ENCODE measurements at regions not wholly inside any gene's neighbourhood (a gene's known extent, or its start where the extent isn't known, plus 50 kb on each side); places are given as distances from the start of the nearest gene placed in this dataset.

DNA sequence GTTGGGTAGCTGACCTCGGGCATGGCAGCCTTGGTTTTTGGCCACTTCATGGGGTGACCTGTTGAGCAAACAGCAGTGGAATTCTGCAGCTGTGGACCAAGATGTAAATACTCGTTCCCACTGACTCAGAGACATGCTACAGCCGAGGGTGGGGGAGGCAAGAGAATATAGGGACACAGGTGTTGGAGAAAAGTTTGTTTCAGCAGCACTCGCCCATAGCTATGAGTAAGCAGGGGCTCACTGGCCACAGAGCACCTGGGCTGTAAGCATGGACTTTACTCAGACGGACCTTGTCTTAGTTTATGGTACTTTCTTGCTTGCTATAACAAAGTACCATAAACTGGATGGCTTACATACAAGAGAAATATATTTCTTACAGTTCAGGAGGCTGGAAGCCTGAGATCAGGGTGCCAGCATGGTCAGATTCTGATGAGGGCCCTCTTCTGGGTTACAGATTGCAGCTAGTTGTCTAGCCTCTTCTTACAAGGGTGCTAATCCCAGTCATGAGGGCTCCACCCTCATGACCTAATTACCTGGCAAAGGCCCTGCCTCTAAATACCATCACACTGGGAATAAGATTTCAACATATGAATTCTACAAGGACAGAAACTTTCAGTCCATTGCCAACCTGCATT, 437.2 kb upstream of the DAB1 start:
- intact Hi-C loops (cut with micrococcal nuclease; ENCODE audit: unreplicated experiment) (no loop called here), in situ Hi-C loops (cut with MboI) (no loop called here)
- TF ChIP-seq, protein P1, sequence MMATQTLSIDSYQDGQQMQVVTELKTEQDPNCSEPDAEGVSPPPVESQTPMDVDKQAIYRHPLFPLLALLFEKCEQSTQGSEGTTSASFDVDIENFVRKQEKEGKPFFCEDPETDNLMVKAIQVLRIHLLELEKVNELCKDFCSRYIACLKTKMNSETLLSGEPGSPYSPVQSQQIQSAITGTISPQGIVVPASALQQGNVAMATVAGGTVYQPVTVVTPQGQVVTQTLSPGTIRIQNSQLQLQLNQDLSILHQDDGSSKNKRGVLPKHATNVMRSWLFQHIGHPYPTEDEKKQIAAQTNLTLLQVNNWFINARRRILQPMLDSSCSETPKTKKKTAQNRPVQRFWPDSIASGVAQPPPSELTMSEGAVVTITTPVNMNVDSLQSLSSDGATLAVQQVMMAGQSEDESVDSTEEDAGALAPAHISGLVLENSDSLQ (IDR thresholded peaks at IDR 0.05), result no peak
- RAD21 ChIA-PET (ENCODE audit: unreplicated experiment), result no interaction called here
- Histone ChIP-seq H2AFZ (ENCODE audit: control insufficient read depth, low read depth, low read length) (no peak overlapping the region), H3K27ac (ENCODE audit: control insufficient read depth, insufficient read depth) (no peak overlapping the region), H3K27me3 (replicated peaks in 1 of 2; ENCODE audit: control insufficient read depth in 2 of 2, insufficient read depth in 2 of 2, low read length in 1 of 2) (no peaks in the 10 kb centered on the region), H3K4me2 (ENCODE audit: control insufficient read depth, insufficient read depth) (no peak overlapping the region), H3K4me1 (ENCODE audit: control insufficient read depth, insufficient read depth, low read length) (no peaks in the 10 kb centered on the region), H4K20me1 (ENCODE audit: control insufficient read depth, insufficient read depth) (no peaks in the 10 kb centered on the region), H3K9ac (ENCODE audit: control insufficient read depth, insufficient read depth, low read length) (no peak overlapping the region), H3K9me3 (replicated peaks; ENCODE audit: control insufficient read depth, insufficient read depth, low read length) (no peaks in the 10 kb centered on the region), H3K36me3 (ENCODE audit: control insufficient read depth in 2 of 2, insufficient read depth in 2 of 2, low read length in 1 of 2) (no peaks in the 10 kb centered on the region), H3K79me2 (ENCODE audit: control insufficient read depth, insufficient read depth, low read length) (no peaks in the 10 kb centered on the region), H3K4me3 (no peak overlapping the region)
- WGBS (ENCODE audit: insufficient coverage, insufficient replicate concordance, low lambda C conversion rate, missing lambda C conversion rate), result 1% methylated on average over 5 of the region's 5 CpGs
- no TSS peak for BruUV-seq (replicated peaks)
- SMC1A ChIA-PET (ENCODE audit: uncharacterized antibody, unreplicated experiment), result no interaction called here
- DNase-seq (ENCODE audit: low read depth, low spot score), result no peak
- no peak for FAIRE-seq
- CTCF ChIA-PET, result no interaction called here
- POLR2A ChIA-PET, result no interaction called here
- no peak for ATAC-seq

DNA sequence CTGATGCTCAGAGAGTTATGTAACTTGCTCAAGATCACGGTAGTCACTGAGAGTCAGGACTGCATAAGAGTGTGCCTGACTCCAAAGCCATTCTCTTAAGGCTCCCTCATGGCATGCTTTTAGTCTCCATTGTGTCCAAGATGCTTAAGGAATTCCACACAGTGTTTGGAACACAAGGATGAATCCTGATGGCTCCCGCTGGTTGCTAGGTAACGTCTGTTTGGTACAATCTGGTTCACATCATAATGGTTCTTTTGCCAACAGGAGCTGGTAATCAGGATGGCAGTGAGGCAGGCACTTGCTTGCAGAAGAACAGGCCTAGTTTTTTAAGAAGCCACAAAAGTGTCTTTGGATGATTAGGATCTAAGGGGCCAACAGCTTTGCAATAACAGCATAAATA, 436.5 kb upstream of the DAB1 start:
- Histone ChIP-seq H3K4me2 (ENCODE audit: control insufficient read depth, insufficient read depth) (no peak overlapping the region), H3K79me2 (ENCODE audit: control insufficient read depth, insufficient read depth, low read length) (no peaks in the 10 kb centered on the region), H3K4me3 (no peak overlapping the region), H3K4me1 (ENCODE audit: control insufficient read depth, insufficient read depth, low read length) (no peaks in the 10 kb centered on the region), H2AFZ (ENCODE audit: control insufficient read depth, low read depth, low read length) (no peak overlapping the region), H3K27ac (ENCODE audit: control insufficient read depth, insufficient read depth) (no peak overlapping the region), H3K9ac (ENCODE audit: control insufficient read depth, insufficient read depth, low read length) (no peak overlapping the region), H4K20me1 (ENCODE audit: control insufficient read depth, insufficient read depth) (no peaks in the 10 kb centered on the region), H3K27me3 (replicated peaks in 1 of 2; ENCODE audit: control insufficient read depth in 2 of 2, insufficient read depth in 2 of 2, low read length in 1 of 2) (no peaks in the 10 kb centered on the region), H3K9me3 (replicated peaks; ENCODE audit: control insufficient read depth, insufficient read depth, low read length) (no peaks in the 10 kb centered on the region), H3K36me3 (ENCODE audit: control insufficient read depth in 2 of 2, insufficient read depth in 2 of 2, low read length in 1 of 2) (no peaks in the 10 kb centered on the region)
- BruUV-seq (replicated peaks), result no TSS peak
- ChIA-PET RAD21 (ENCODE audit: unreplicated experiment) (no interaction called here), SMC1A (ENCODE audit: uncharacterized antibody, unreplicated experiment) (no interaction called here), CTCF (no interaction called here), POLR2A (no interaction called here)
- no peak for FAIRE-seq
- TF ChIP-seq, protein P2, sequence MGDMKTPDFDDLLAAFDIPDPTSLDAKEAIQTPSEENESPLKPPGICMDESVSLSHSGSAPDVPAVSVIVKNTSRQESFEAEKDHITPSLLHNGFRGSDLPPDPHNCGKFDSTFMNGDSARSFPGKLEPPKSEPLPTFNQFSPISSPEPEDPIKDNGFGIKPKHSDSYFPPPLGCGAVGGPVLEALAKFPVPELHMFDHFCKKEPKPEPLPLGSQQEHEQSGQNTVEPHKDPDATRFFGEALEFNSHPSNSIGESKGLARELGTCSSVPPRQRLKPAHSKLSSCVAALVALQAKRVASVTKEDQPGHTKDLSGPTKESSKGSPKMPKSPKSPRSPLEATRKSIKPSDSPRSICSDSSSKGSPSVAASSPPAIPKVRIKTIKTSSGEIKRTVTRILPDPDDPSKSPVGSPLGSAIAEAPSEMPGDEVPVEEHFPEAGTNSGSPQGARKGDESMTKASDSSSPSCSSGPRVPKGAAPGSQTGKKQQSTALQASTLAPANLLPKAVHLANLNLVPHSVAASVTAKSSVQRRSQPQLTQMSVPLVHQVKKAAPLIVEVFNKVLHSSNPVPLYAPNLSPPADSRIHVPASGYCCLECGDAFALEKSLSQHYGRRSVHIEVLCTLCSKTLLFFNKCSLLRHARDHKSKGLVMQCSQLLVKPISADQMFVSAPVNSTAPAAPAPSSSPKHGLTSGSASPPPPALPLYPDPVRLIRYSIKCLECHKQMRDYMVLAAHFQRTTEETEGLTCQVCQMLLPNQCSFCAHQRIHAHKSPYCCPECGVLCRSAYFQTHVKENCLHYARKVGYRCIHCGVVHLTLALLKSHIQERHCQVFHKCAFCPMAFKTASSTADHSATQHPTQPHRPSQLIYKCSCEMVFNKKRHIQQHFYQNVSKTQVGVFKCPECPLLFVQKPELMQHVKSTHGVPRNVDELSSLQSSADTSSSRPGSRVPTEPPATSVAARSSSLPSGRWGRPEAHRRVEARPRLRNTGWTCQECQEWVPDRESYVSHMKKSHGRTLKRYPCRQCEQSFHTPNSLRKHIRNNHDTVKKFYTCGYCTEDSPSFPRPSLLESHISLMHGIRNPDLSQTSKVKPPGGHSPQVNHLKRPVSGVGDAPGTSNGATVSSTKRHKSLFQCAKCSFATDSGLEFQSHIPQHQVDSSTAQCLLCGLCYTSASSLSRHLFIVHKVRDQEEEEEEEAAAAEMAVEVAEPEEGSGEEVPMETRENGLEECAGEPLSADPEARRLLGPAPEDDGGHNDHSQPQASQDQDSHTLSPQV (IDR thresholded peaks at IDR 0.05), result no peak
- TF ChIP-seq, protein P3, sequence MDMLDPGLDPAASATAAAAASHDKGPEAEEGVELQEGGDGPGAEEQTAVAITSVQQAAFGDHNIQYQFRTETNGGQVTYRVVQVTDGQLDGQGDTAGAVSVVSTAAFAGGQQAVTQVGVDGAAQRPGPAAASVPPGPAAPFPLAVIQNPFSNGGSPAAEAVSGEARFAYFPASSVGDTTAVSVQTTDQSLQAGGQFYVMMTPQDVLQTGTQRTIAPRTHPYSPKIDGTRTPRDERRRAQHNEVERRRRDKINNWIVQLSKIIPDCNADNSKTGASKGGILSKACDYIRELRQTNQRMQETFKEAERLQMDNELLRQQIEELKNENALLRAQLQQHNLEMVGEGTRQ (IDR thresholded peaks at IDR 0.05; ENCODE audit: borderline replicate concordance, low read depth, low read length), result no peak
- TF ChIP-seq BHLHE40 (IDR thresholded peaks at IDR 0.05; ENCODE audit: borderline replicate concordance in 1 of 2, low read depth in 2 of 2, low read length in 1 of 2) (no peak), NFYA (IDR thresholded peaks at IDR 0.05; ENCODE audit: borderline replicate concordance, low read depth, low read length) (no peak), ZZZ3 (IDR thresholded peaks at IDR 0.05; ENCODE audit: control insufficient read depth, insufficient read length, low read depth) (no peak), SIN3A (IDR thresholded peaks at IDR 0.05; ENCODE audit: low read depth, low read length) (no peak)
- intact Hi-C loops (cut with micrococcal nuclease; ENCODE audit: unreplicated experiment), result no loop called here
- DNase-seq (ENCODE audit: low read depth, low spot score), result no peak
- 43% methylated on average over 3 of the region's 3 CpGs for WGBS (ENCODE audit: insufficient coverage, insufficient replicate concordance, low lambda C conversion rate, missing lambda C conversion rate)
- in situ Hi-C loops (cut with MboI), result no loop called here
- no peak for ATAC-seq

All from GM12878 (cell line).